ENCODE measurements at regions not wholly inside any gene's neighbourhood (a gene's known extent, or its start where the extent isn't known, plus 50 kb on each side); places are given as distances from the start of the nearest gene placed in this dataset.

GRCh38 chr2:163081754-163082153 lies 243.2 kb upstream of the KCNH7 start:
- ATAC-seq (ENCODE audit: insufficient number of reproducible peaks, low FRiP score, low read depth), result no peak
- Histone ChIP-seq H3K4me1 (ENCODE audit: control insufficient read depth in 1 of 2, low read depth in 2 of 2) (no peaks in the 10 kb centered on the region), H3K9me3 (no peaks in the 10 kb centered on the region), H3K36me3 (no peaks in the 10 kb centered on the region), H3K4me3 (no peak overlapping the region), H3K27ac (no peak overlapping the region), H3K27me3 (replicated peaks; ENCODE audit: insufficient read depth) (no peaks in the 10 kb centered on the region)
- no peak for TF ChIP-seq CTCF (IDR thresholded peaks at IDR 0.05)
- DNase-seq (ENCODE audit: low spot score), result no peak

- no peaks in the 10 kb centered on the region for H3K4me1 ChIP-seq (ENCODE audit: control insufficient read depth in 1 of 2, low read depth in 2 of 2)
- no peaks in the 10 kb centered on the region for H3K27me3 ChIP-seq (replicated peaks; ENCODE audit: insufficient read depth)
- H3K27ac ChIP-seq, result no peak overlapping the region
- no peak overlapping the region for H3K4me3 ChIP-seq
- DNase-seq (ENCODE audit: low spot score) (no peak), ATAC-seq (ENCODE audit: insufficient number of reproducible peaks, low FRiP score, low read depth) (no peak)
- no peak for TF ChIP-seq CTCF (IDR thresholded peaks at IDR 0.05)
- H3K9me3 ChIP-seq, result no peaks in the 10 kb centered on the region
- H3K36me3 ChIP-seq, result no peaks in the 10 kb centered on the region
Measured at GRCh38 chr2:163077241-163077640, 238.7 kb upstream of the KCNH7 start.

- H3K27me3 ChIP-seq (replicated peaks; ENCODE audit: insufficient read depth), result no peaks in the 10 kb centered on the region
- no peaks in the 10 kb centered on the region for H3K36me3 ChIP-seq
- H3K27ac ChIP-seq, result no peak overlapping the region
- no peaks in the 10 kb centered on the region for H3K9me3 ChIP-seq
- H3K4me3 ChIP-seq, result no peak overlapping the region
- no peak for DNase-seq (ENCODE audit: low spot score)
- H3K4me1 ChIP-seq (ENCODE audit: control insufficient read depth in 1 of 2, low read depth in 2 of 2), result no peaks in the 10 kb centered on the region
- no peak for TF ChIP-seq CTCF (IDR thresholded peaks at IDR 0.05)
- ATAC-seq (ENCODE audit: insufficient number of reproducible peaks, low FRiP score, low read depth), result no peak
Measured at GRCh38 chr2:163066085-163066484, 227.5 kb upstream of the KCNH7 start.

- TF ChIP-seq CTCF (IDR thresholded peaks at IDR 0.05), result no peak
- DNase-seq (ENCODE audit: low spot score) (no peak), ATAC-seq (ENCODE audit: insufficient number of reproducible peaks, low FRiP score, low read depth) (no peak)
- Histone ChIP-seq H3K4me1 (ENCODE audit: control insufficient read depth in 1 of 2, low read depth in 2 of 2) (no peaks in the 10 kb centered on the region), H3K27ac (no peak overlapping the region), H3K9me3 (no peaks in the 10 kb centered on the region), H3K27me3 (replicated peaks; ENCODE audit: insufficient read depth) (no peaks in the 10 kb centered on the region), H3K4me3 (no peak overlapping the region), H3K36me3 (no peaks in the 10 kb centered on the region)
Measured at GRCh38 chr2:163062524-163062923, 224.0 kb upstream of the KCNH7 start.

- ATAC-seq (ENCODE audit: insufficient number of reproducible peaks, low FRiP score, low read depth), result no peak
- H3K36me3 ChIP-seq, result no peaks in the 10 kb centered on the region
- TF ChIP-seq CTCF (IDR thresholded peaks at IDR 0.05), result no peak
Measured at GRCh38 chr2:163046615-163047014, 208.0 kb upstream of the KCNH7 start.

More at GRCh38 chr2:163046615-163047014, 208.0 kb upstream of the KCNH7 start:
- H3K4me1 ChIP-seq (ENCODE audit: control insufficient read depth in 1 of 2, low read depth in 2 of 2), result no peaks in the 10 kb centered on the region
- no peaks in the 10 kb centered on the region for H3K27me3 ChIP-seq (replicated peaks; ENCODE audit: insufficient read depth)
- DNase-seq (ENCODE audit: low spot score), result no peak
- H3K4me3 ChIP-seq, result no peak overlapping the region
- no peak overlapping the region for H3K27ac ChIP-seq
- no peaks in the 10 kb centered on the region for H3K9me3 ChIP-seq

All from thoracic aorta (tissue), 2 donors.